Activated gamma-delta T cell treated with Interleukin-2 at 50 U/mL for 16 hours (primary cell): ENCODE measurements at regions not wholly inside any gene's neighbourhood (a gene's known extent, or its start where the extent isn't known, plus 50 kb on each side); places are given as distances from the start of the nearest gene placed in this dataset.
A peak's percentile ranks its signal among the peaks of the same experiment; 100 is the strongest.
"Not testable (repeated sequence)": the region's sequence is repeated elsewhere in the genome, so short reads cannot be mapped to it uniquely, and the experiment has no call there.

Source experiments
- DNase-seq: peaks from one replicate; pipeline ENCODE4 v3.0.0-alpha.2; 2020

- no peak for DNase-seq
Observed at GRCh38 chr10:42883993-42884983, 101.7 kb downstream of the BMS1 start.

- peak; percentile 2 for DNase-seq
Observed at GRCh38 chr10:42885491-42886270, 103.1 kb downstream of the BMS1 start.

- no peak for DNase-seq
Observed at GRCh38 chr10:42887734-42888503, 105.3 kb downstream of the BMS1 start.

GRCh38 chr10:42888504-42889095 lies 106.0 kb downstream of the BMS1 start:
- DNase-seq: no peak

- no peak for DNase-seq
Observed at GRCh38 chr10:42896735-42897134, 114.1 kb downstream of the BMS1 start.

GRCh38 chr10:42898037-42898960 lies 115.7 kb downstream of the BMS1 start:
- no peak for DNase-seq

GRCh38 chr10:42899036-42899435 lies 116.4 kb downstream of the BMS1 start:
- no peak for DNase-seq

GRCh38 chr10:42900346-42900745 lies 117.8 kb downstream of the BMS1 start:
- DNase-seq: not testable (repeated sequence)

GRCh38 chr10:42911359-42911758 lies 128.8 kb downstream of the BMS1 start:
- DNase-seq: no peak

- DNase-seq: no peak
Observed at GRCh38 chr10:42916974-42917373, 134.4 kb downstream of the BMS1 start.

- DNase-seq: no peak
Observed at GRCh38 chr10:42917821-42918220, 135.2 kb downstream of the BMS1 start.

- no peak for DNase-seq
Observed at GRCh38 chr10:42921951-42922350, 139.4 kb downstream of the BMS1 start.

- no peak for DNase-seq
Observed at GRCh38 chr10:42924484-42924883, 141.9 kb downstream of the BMS1 start.

GRCh38 chr10:42926843-42927242 lies 144.2 kb downstream of the BMS1 start:
- DNase-seq: no peak

GRCh38 chr10:42928064-42928463 lies 145.5 kb downstream of the BMS1 start:
- DNase-seq: no peak

GRCh38 chr10:42929236-42929635 lies 146.6 kb downstream of the BMS1 start:
- no peak for DNase-seq

GRCh38 chr10:42929993-42930392 lies 146.9 kb upstream of the RET start:
- DNase-seq: no peak

GRCh38 chr10:42930516-42931192 lies 146.2 kb upstream of the RET start:
- no peak for DNase-seq

GRCh38 chr10:42932116-42932515 lies 144.8 kb upstream of the RET start:
- no peak for DNase-seq

GRCh38 chr10:42932735-42933447 lies 144.0 kb upstream of the RET start:
- DNase-seq: peak; percentile 55
